Keratinocyte (primary cell): ENCODE measurements at regions not wholly inside any gene's neighbourhood (a gene's known extent, or its start where the extent isn't known, plus 50 kb on each side); places are given as distances from the start of the nearest gene placed in this dataset.

Source experiments
- DNase-seq: peaks from one replicate; pipeline ENCODE4 v3.0.0-alpha.2; 2011; ENCODE audit warnings: low read depth, missing footprints, low spot score
- FAIRE-seq: peaks from 2 replicates; lab custom pipeline; 2011; peaks lifted over from hg19 to GRCh38; lab: Jason Lieb, UNC
- H2AFZ ChIP-seq: 2 replicates; pipeline ENCODE4 v1.6.0; 2012; ENCODE audit warnings: low read length, control low read depth, inconsistent platforms; ENCODE audit not compliant: control insufficient read depth
- H3K27ac ChIP-seq: 2 replicates; pipeline ENCODE4 v1.5.1; 2011; ENCODE audit warnings: low read length; ENCODE audit not compliant: control insufficient read depth, insufficient read depth
- H3K27me3 ChIP-seq: 3 replicates; pipeline ENCODE4 v1.6.0; 2011; ENCODE audit warnings: low read length; ENCODE audit not compliant: control insufficient read depth, insufficient read depth; ENCODE audit errors: extremely low read depth
- H3K36me3 ChIP-seq, 2 experiments: 2 replicates in 1 of 2; 3 replicates in 1 of 2; pipeline ENCODE4 v1.5.1; 2011; ENCODE audit warnings: low read length in 2 of 2, mild to moderate bottlenecking in 1 of 2; ENCODE audit not compliant: control insufficient read depth in 2 of 2, insufficient read depth in 2 of 2; ENCODE audit errors: extremely low read depth in 1 of 2
- H3K4me1 ChIP-seq: 3 replicates; pipeline ENCODE4 v1.5.1; 2011; ENCODE audit warnings: low read length; ENCODE audit not compliant: control insufficient read depth, insufficient read depth; ENCODE audit errors: extremely low read depth
- H3K4me2 ChIP-seq: 3 replicates; pipeline ENCODE4 v1.6.0; 2011; ENCODE audit warnings: low read depth, low read length; ENCODE audit not compliant: control insufficient read depth, insufficient read depth; ENCODE audit errors: extremely low read depth
- H3K4me3 ChIP-seq, 3 experiments: fragments of 200-600 bp in 1 of 3; sonication (generic) in 1 of 3; 2 replicates in 2 of 3; 3 replicates in 1 of 3; pipeline ENCODE4 v1.5.1; 2011 to 2016; ENCODE audit warnings: low read length in 3 of 3, mild to moderate bottlenecking in 3 of 3, control low read depth in 2 of 3, inconsistent platforms in 1 of 3, low read depth in 1 of 3, mixed read lengths in 1 of 3, mixed run types in 1 of 3, moderate library complexity in 1 of 3; ENCODE audit not compliant: control insufficient read depth in 2 of 3, insufficient read depth in 2 of 3; ENCODE audit errors: extremely low read depth in 1 of 3
- H3K79me2 ChIP-seq: 2 replicates; pipeline ENCODE4 v1.6.0; 2012; ENCODE audit warnings: low read length; ENCODE audit not compliant: control insufficient read depth, insufficient read depth
- H3K9ac ChIP-seq: 3 replicates; pipeline ENCODE4 v1.6.0; 2011; ENCODE audit warnings: low read length; ENCODE audit not compliant: control insufficient read depth, insufficient read depth; ENCODE audit errors: extremely low read depth
- H3K9me1 ChIP-seq: 3 replicates; pipeline ENCODE4 v1.6.0; 2011; ENCODE audit warnings: low read length; ENCODE audit not compliant: control insufficient read depth, insufficient read depth; ENCODE audit errors: extremely low read depth
- H3K9me3 ChIP-seq: 2 replicates; pipeline ENCODE4 v1.5.1; 2012; ENCODE audit warnings: low read depth, low read length; ENCODE audit not compliant: control insufficient read depth
- H4K20me1 ChIP-seq: 3 replicates; pipeline ENCODE4 v1.6.0; 2011; ENCODE audit warnings: low read length; ENCODE audit not compliant: control insufficient read depth, insufficient read depth; ENCODE audit errors: extremely low read depth
- EZH2 ChIP-seq: IDR thresholded peaks from one replicate; pipeline ENCODE4 v1.6.1; 2012; ENCODE audit warnings: inconsistent platforms, mild to moderate bottlenecking, low read length, moderate library complexity
- dilution Hi-C: fragments of 300-500 bp; cut with MboI; formaldehyde crosslinking; loops from one replicate; pipeline ENCODE4 v1.7.0; 2020; ENCODE audit warnings: low sequenced_read_pairs; ENCODE audit not compliant: extremely low pct_ligation_motif_present
- TF ChIP-seq, protein P1 (sequence below), 3 experiments: IDR thresholded peaks in 1 of 3; conservative IDR thresholded peaks in 1 of 3; optimal IDR thresholded peaks in 1 of 3; 2 replicates in 2 of 3; 3 replicates in 1 of 3; pipeline versions ENCODE3 to v1.5.1; 2011; ENCODE audit warnings: low read length in 3 of 3, mild to moderate bottlenecking in 3 of 3, moderate library complexity in 2 of 3, control low read depth in 1 of 3, inconsistent platforms in 1 of 3; ENCODE audit not compliant: insufficient read depth in 2 of 3; ENCODE audit errors: extremely low read depth in 1 of 3

DNA sequence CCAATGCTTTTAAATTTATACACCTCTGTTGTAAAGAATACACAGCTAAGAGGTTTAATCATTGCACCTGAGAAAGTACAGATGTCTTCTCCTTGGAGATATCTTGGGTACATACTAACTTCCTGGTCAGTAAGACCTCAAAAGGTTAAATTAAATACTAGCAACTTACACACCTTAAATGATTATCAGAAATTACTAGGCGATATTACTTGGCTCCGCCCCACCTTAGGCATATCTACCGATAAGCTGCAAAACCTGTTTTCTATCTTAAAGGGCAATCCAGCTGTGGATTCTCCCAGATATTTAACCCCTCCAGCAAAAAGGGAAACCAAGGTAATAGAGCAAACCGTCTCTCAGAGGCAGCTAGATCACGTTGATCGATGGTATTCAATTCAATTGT is 819.4 kb downstream of the FAM133A start:
- Histone ChIP-seq H3K4me3 (no peak overlapping the region), H3K9me1 (no peaks in the 10 kb centered on the region), H4K20me1 (no peaks in the 10 kb centered on the region), H3K27me3 (no peaks in the 10 kb centered on the region), H2AFZ (no peak overlapping the region), H3K79me2 (no peaks in the 10 kb centered on the region), H3K9ac (no peak overlapping the region), H3K4me2 (no peak overlapping the region), H3K27ac (no peak overlapping the region), H3K36me3 (no peaks in the 10 kb centered on the region), H3K9me3 (no peaks in the 10 kb centered on the region), H3K4me1 (no peaks in the 10 kb centered on the region)
- FAIRE-seq (no peak), DNase-seq (no peak)
- TF ChIP-seq EZH2 = no peak
- TF ChIP-seq, protein P1, sequence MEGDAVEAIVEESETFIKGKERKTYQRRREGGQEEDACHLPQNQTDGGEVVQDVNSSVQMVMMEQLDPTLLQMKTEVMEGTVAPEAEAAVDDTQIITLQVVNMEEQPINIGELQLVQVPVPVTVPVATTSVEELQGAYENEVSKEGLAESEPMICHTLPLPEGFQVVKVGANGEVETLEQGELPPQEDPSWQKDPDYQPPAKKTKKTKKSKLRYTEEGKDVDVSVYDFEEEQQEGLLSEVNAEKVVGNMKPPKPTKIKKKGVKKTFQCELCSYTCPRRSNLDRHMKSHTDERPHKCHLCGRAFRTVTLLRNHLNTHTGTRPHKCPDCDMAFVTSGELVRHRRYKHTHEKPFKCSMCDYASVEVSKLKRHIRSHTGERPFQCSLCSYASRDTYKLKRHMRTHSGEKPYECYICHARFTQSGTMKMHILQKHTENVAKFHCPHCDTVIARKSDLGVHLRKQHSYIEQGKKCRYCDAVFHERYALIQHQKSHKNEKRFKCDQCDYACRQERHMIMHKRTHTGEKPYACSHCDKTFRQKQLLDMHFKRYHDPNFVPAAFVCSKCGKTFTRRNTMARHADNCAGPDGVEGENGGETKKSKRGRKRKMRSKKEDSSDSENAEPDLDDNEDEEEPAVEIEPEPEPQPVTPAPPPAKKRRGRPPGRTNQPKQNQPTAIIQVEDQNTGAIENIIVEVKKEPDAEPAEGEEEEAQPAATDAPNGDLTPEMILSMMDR (optimal IDR thresholded peaks at IDR 0.05 in 1 of 3, IDR thresholded peaks at IDR 0.05 in 1 of 3, conservative IDR thresholded peaks at IDR 0.05 in 1 of 3; ENCODE audit: extremely low read depth in 1 of 3, insufficient read depth in 2 of 3, low read length in 3 of 3) = no peak
- dilution Hi-C loops = no loop called here

DNA sequence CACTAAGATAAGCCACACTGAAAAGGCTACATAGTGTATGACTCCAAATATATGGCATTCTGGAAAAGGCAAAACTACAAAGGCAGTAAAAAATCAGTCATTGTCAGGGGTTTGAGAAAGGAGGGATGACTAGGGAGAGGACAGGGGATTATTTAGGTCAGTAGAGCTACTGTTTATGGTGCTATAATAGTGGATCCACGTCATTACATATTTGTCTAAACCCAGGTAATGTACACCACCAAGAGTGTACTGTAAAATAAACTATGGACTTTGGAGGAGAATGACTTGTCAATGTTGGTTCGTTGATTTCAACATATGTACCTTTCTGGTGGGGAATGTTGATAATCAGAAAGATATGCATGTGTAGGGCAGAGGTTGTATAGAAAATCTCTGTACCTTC is 837.6 kb downstream of the FAM133A start:
- no peak overlapping the region for H3K27ac ChIP-seq
- no peaks in the 10 kb centered on the region for H3K9me1 ChIP-seq
- H2AFZ ChIP-seq = no peak overlapping the region
- H3K27me3 ChIP-seq = no peaks in the 10 kb centered on the region
- dilution Hi-C loops = no loop called here
- no peaks in the 10 kb centered on the region for H3K9me3 ChIP-seq
- no peaks in the 10 kb centered on the region for H3K36me3 ChIP-seq
- no peak for FAIRE-seq
- H3K4me3 ChIP-seq = no peak overlapping the region
- H4K20me1 ChIP-seq = no peaks in the 10 kb centered on the region
- no peak overlapping the region for H3K4me2 ChIP-seq
- H3K9ac ChIP-seq = no peak overlapping the region
- no peak for DNase-seq
- no peaks in the 10 kb centered on the region for H3K79me2 ChIP-seq
- no peaks in the 10 kb centered on the region for H3K4me1 ChIP-seq
- no peak for TF ChIP-seq EZH2
- TF ChIP-seq, protein P1 (optimal IDR thresholded peaks at IDR 0.05 in 1 of 3, IDR thresholded peaks at IDR 0.05 in 1 of 3, conservative IDR thresholded peaks at IDR 0.05 in 1 of 3; ENCODE audit: extremely low read depth in 1 of 3, insufficient read depth in 2 of 3, low read length in 3 of 3) = no peak
